H4 (cell line): ENCODE measurements at regions not wholly inside any gene's neighbourhood (a gene's known extent, or its start where the extent isn't known, plus 50 kb on each side); places are given as distances from the start of the nearest gene placed in this dataset.
"Not testable (repeated sequence)": the region's sequence is repeated elsewhere in the genome, so short reads cannot be mapped to it uniquely, and the experiment has no call there.

Experiments
- DNase-seq: peaks from one replicate; pipeline ENCODE4 v3.0.0-alpha.2; 2015; ENCODE audit warnings: low spot score

- no peak for DNase-seq
These were observed 76.2 kb upstream of the SOX11 start for GRCh38 chr2:5616019-5616418.

- no peak for DNase-seq
These were observed 74.8 kb upstream of the SOX11 start for GRCh38 chr2:5617358-5617757.

- DNase-seq, result no peak
These were observed 74.4 kb upstream of the SOX11 start for GRCh38 chr2:5617796-5618195.

- no peak for DNase-seq
These were observed 73.9 kb upstream of the SOX11 start for GRCh38 chr2:5618271-5618670.

GRCh38 chr2:5625556-5626065 lies 66.6 kb upstream of the SOX11 start:
- DNase-seq, result not testable (repeated sequence)

GRCh38 chr2:5628484-5628883 lies 63.7 kb upstream of the SOX11 start:
- DNase-seq, result not testable (repeated sequence)

GRCh38 chr2:5629510-5629909 lies 62.7 kb upstream of the SOX11 start:
- not testable (repeated sequence) for DNase-seq

GRCh38 chr2:5637051-5637450 lies 55.1 kb upstream of the SOX11 start:
- not testable (repeated sequence) for DNase-seq
